DND-41 (cell line): ENCODE measurements at regions not wholly inside any gene's neighbourhood (a gene's known extent, or its start where the extent isn't known, plus 50 kb on each side); places are given as distances from the start of the nearest gene placed in this dataset.

ENCODE experiments used
- EZH2 ChIP-seq: IDR thresholded peaks from 3 replicates; pipeline ENCODE4 v1.6.1; 2012; ENCODE audit warnings: borderline replicate concordance, low read depth, mild to moderate bottlenecking, moderate library complexity, low read length, inconsistent platforms; ENCODE audit not compliant: severe bottlenecking
- TF ChIP-seq, protein P1 (sequence below): IDR thresholded peaks from 2 replicates; pipeline ENCODE4 v1.5.1; 2012; ENCODE audit warnings: borderline replicate concordance, low read length, moderate library complexity, mild to moderate bottlenecking; ENCODE audit not compliant: poor library complexity, severe bottlenecking; ENCODE audit errors: extremely low read depth

DNA sequence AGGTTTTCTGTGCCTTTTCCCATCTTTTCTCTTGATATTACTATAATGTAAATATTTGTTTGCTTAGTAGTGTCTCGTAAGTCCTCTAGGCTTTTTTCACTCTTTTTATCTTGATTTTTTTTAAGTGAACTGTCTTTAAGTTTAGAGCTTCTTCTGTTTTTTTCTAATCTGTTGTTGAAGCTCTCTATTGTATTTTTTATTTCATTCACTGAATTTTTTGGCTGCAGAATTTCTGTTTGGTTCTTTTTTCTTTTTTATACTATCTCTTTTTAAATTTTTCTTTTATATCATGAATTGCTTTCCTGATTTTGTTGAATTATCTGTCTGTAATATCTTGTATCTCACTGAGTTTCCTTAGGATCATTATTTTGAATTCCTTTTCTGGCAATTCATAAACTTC, 331.8 kb upstream of the RBMS1 start:
- TF ChIP-seq, protein P1, sequence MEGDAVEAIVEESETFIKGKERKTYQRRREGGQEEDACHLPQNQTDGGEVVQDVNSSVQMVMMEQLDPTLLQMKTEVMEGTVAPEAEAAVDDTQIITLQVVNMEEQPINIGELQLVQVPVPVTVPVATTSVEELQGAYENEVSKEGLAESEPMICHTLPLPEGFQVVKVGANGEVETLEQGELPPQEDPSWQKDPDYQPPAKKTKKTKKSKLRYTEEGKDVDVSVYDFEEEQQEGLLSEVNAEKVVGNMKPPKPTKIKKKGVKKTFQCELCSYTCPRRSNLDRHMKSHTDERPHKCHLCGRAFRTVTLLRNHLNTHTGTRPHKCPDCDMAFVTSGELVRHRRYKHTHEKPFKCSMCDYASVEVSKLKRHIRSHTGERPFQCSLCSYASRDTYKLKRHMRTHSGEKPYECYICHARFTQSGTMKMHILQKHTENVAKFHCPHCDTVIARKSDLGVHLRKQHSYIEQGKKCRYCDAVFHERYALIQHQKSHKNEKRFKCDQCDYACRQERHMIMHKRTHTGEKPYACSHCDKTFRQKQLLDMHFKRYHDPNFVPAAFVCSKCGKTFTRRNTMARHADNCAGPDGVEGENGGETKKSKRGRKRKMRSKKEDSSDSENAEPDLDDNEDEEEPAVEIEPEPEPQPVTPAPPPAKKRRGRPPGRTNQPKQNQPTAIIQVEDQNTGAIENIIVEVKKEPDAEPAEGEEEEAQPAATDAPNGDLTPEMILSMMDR: no peak
- TF ChIP-seq EZH2: no peak
